Ovary (tissue), 7 donors: ENCODE measurements at regions not wholly inside any gene's neighbourhood (a gene's known extent, or its start where the extent isn't known, plus 50 kb on each side); places are given as distances from the start of the nearest gene placed in this dataset.

ENCODE experiments used
- DNase-seq, 5 donors: peaks; one replicate each; pipeline ENCODE4 v3.0.0-alpha.2; 2019 to 2020
- H3K27ac ChIP-seq, 2 donors: fragments of 200-600 bp; one replicate each; pipeline versions ENCODE4 v1.5.1 to v1.8.0; 2019 to 2022
- H3K27me3 ChIP-seq: fragments of 200-600 bp; one replicate; pipeline ENCODE4 v1.8.0; 2022
- H3K36me3 ChIP-seq: fragments of 200-600 bp; sonication (generic); one replicate; pipeline ENCODE4 v1.5.1; 2019
- H3K4me1 ChIP-seq: one replicate; pipeline ENCODE4 v1.8.1; 2013; ENCODE audit warnings: mild to moderate bottlenecking, moderate library complexity; ENCODE audit not compliant: insufficient read depth
- H3K4me3 ChIP-seq: fragments of 200-600 bp; sonication (generic); one replicate; pipeline ENCODE4 v1.5.1; 2017
- H3K9me3 ChIP-seq, 2 donors: fragments of 200-600 bp in 1 of 2; sonication (generic) in 1 of 2; one replicate each; pipeline versions ENCODE4 v1.5.1 to v1.8.1; 2013 to 2019; ENCODE audit warnings: mild to moderate bottlenecking in 1 of 2, moderate library complexity in 1 of 2
- EP300 ChIP-seq: sonication (generic); formaldehyde crosslinking; IDR thresholded peaks from one replicate; pipeline ENCODE4 v1.6.1; 2017; ENCODE audit warnings: antibody characterized with exemption
- POLR2A ChIP-seq: fragments of 450-650 bp; IDR thresholded peaks from one replicate; pipeline ENCODE4 v1.6.1; 2017; ENCODE audit warnings: antibody characterized with exemption, mild to moderate bottlenecking, moderate library complexity
- whole genome bisulfite sequencing, 3 donors: extraction: QIAGEN DNeasy Blood & Tissue Kit in 1 of 3; methylation state at CpG; one replicate each; pipeline versions ENCODE4 v1.1.5 to v1.1.7; 2013 to 2017; 5-methylcytosine and 5-hydroxymethylcytosine counted together
- intact Hi-C, 4 donors: fragments of 100-400 bp; cut with DNase I; formaldehyde crosslinking; loops; one replicate each; pipeline versions ENCODE4 v1.11.0 to v1.15.1; 2022 to 2023
- TF ChIP-seq, protein P1 (sequence below), 3 donors: fragments of 450-650 bp in 2 of 3; fragments of 200-600 bp in 1 of 3; IDR thresholded peaks; one replicate each; pipeline versions ENCODE4 v1.5.1 to v1.8.0; 2016 to 2022; ENCODE audit warnings: antibody characterized with exemption in 3 of 3, mild to moderate bottlenecking in 1 of 3
- donor health status: DM: no; HTN: no; CAD: no; lungs with moderate emphysema.
- donor health status: DM: no; HTN: no; CAD: no.
- donor health status: Bipolar disorder and iron deficiency.
- donor health status: DM: no; HTN: no; CAD: no.
- donor health status: DM: yes; HTN: yes; CAD: no.

DNA sequence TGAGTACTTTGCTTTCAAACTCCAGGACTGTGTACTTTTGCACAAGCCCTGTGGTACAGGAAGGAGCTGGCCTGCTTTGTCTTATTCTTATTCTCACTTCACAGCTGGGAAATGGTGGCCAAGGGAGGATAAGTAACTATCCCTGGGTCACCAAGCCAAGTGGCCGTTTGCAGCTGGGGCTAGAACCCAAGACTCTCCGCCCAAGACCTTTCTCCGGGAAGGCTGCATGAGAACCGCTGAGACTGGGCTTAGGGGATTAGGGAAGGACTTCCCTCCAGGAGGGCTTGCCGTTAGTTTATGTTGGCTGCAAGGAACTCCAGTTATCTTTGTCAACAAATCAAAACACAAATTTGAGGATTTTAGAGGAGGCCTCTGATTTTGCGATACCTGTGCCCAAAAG, 109.5 kb upstream of the ADRA1D start:
- Histone ChIP-seq H3K4me1 (no peaks in the 10 kb centered on the region), H3K9me3 (no peaks in the 10 kb centered on the region), H3K27ac (no peak overlapping the region), H3K36me3 (no peaks in the 10 kb centered on the region), H3K4me3 (no peak overlapping the region), H3K27me3 (no peaks in the 10 kb centered on the region)
- WGBS, 3 donors, result 74 to 78% (median 75%) methylated on average over 6 of the region's 6 CpGs
- intact Hi-C loops, result no loop called here
- TF ChIP-seq POLR2A (no peak), EP300 (no peak)
- TF ChIP-seq, protein P1, sequence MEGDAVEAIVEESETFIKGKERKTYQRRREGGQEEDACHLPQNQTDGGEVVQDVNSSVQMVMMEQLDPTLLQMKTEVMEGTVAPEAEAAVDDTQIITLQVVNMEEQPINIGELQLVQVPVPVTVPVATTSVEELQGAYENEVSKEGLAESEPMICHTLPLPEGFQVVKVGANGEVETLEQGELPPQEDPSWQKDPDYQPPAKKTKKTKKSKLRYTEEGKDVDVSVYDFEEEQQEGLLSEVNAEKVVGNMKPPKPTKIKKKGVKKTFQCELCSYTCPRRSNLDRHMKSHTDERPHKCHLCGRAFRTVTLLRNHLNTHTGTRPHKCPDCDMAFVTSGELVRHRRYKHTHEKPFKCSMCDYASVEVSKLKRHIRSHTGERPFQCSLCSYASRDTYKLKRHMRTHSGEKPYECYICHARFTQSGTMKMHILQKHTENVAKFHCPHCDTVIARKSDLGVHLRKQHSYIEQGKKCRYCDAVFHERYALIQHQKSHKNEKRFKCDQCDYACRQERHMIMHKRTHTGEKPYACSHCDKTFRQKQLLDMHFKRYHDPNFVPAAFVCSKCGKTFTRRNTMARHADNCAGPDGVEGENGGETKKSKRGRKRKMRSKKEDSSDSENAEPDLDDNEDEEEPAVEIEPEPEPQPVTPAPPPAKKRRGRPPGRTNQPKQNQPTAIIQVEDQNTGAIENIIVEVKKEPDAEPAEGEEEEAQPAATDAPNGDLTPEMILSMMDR (IDR thresholded peaks at IDR 0.05), result no peak
- no peak for DNase-seq

DNA sequence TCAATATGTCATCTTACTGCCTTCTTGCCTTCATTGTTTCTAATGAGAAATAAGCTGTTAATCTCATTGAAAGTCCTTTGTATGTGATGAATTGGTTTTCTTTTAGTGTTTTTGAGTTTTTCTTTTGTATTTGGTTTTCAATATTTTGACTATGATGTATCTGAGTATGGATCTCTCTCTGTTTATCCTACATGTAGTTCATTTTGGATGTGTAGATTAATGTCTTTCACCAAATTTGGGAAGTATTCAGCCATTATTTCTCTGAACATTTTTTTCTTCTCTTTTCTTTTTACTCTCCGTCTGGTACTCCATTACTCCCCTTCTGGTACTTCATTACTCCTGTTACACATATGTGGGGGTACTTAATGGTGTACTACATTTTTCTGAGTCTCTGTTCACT, 103.3 kb upstream of the ADRA1D start:
- TF ChIP-seq EP300 (no peak), POLR2A (no peak)
- TF ChIP-seq, protein P1 (IDR thresholded peaks at IDR 0.05), result no peak
- DNase-seq, result no peak
- H3K9me3 ChIP-seq, result no peaks in the 10 kb centered on the region

DNA sequence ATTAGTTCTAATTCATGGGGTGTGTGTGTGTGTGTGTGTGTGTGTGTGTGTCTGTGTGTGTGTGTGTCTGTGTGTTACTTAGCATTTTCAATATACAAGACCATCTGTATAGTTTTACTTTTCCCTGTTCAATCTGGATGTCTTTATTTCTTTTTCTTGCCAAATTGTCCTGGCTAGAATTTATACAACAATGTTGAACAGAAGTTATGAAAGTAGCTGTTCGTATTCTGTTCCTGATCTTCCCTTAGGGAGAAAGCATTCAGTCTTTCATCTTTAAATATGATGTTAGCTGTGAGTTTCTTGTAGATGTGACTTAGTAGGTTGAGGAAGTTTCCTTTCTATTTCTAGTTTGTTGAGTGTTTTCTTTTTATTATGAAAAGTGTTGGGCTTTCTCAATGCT, 101.0 kb upstream of the ADRA1D start:
- Histone ChIP-seq H3K36me3 (no peaks in the 10 kb centered on the region), H3K4me1 (no peaks in the 10 kb centered on the region), H3K27me3 (no peaks in the 10 kb centered on the region), H3K4me3 (no peak overlapping the region), H3K27ac (no peak overlapping the region), H3K9me3 (no peaks in the 10 kb centered on the region)
- TF ChIP-seq POLR2A, result no peak
- intact Hi-C loops, result no loop called here
- no peak for DNase-seq
- 56 to 68% (median 66%) methylated on average over 1 of the region's 1 CpG for WGBS, 3 donors

More for the DNA sequence above, 103.3 kb upstream of the ADRA1D start:
- Histone ChIP-seq H3K4me3 (no peak overlapping the region), H3K27me3 (no peaks in the 10 kb centered on the region), H3K36me3 (no peaks in the 10 kb centered on the region), H3K27ac (no peak overlapping the region), H3K4me1 (no peaks in the 10 kb centered on the region)
- intact Hi-C loops, result no loop called here
- 89 to 97% (median 94%) methylated on average over 1 of the region's 1 CpG for WGBS, 3 donors

DNA sequence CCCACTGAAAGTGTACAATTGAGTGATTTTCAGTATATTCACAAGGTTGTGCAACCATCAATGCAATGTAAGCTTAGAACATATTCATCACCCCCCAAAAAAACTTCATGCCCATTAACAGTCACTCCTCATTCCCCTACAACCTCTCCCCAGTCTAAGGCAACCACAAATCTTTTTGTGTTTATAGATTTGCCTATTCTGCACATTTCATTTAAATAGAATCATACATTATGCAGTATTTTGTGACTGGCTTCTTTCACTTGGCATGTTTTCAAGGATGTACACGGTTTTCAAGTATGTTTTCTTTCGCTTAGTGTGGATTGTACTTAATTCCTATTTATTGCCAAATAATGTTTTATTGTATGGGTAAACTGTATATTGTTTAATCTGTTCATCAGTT, 95.6 kb upstream of the ADRA1D start:
- H3K27ac ChIP-seq, result no peak overlapping the region
- H3K36me3 ChIP-seq, result no peaks in the 10 kb centered on the region
- intact Hi-C loops, result no loop called here
- H3K4me1 ChIP-seq, result no peaks in the 10 kb centered on the region
- no peaks in the 10 kb centered on the region for H3K27me3 ChIP-seq
- H3K9me3 ChIP-seq, result no peaks in the 10 kb centered on the region
- TF ChIP-seq EP300 (no peak), POLR2A (no peak)
- TF ChIP-seq, protein P1 (IDR thresholded peaks at IDR 0.05), result no peak
- no peak for DNase-seq
- 54 to 62% (median 60%) methylated on average over 2 of the region's 2 CpGs for WGBS, 3 donors
- H3K4me3 ChIP-seq, result no peak overlapping the region

DNA sequence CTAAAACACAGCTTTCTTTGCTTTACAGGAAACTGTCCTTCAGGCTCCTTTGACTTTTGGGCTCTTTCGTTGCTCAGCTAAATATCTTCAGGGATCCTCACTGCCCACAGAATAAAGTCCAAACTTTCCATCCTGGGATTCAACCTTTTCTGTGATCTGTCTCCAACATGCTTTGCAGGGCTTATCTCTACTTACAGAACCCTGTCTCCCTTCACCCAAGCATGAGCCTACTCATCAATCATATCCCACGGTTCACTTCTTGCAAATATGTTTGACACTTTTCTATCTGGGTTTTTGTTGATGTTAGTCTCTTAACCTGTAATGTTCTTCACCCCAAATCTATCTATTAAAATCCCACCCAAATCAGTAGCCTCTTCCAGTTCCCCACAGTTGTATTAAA, 93.5 kb upstream of the ADRA1D start:
- Histone ChIP-seq H3K27me3 (no peaks in the 10 kb centered on the region), H3K27ac (no peak overlapping the region), H3K9me3 (no peaks in the 10 kb centered on the region), H3K36me3 (no peaks in the 10 kb centered on the region), H3K4me3 (no peak overlapping the region), H3K4me1 (no peaks in the 10 kb centered on the region)
- no peak for DNase-seq
- TF ChIP-seq, protein P1 (IDR thresholded peaks at IDR 0.05), result no peak
- TF ChIP-seq POLR2A, result no peak
- TF ChIP-seq EP300, result no peak
- intact Hi-C loops, result no loop called here
- 6 to 13% (median 7%) methylated on average over 2 of the region's 2 CpGs for WGBS, 3 donors
